OCI-LY3 (cell line): ENCODE measurements at regions not wholly inside any gene's neighbourhood (a gene's known extent, or its start where the extent isn't known, plus 50 kb on each side); places are given as distances from the start of the nearest gene placed in this dataset.

Experiments
- EZH2phosphoT487 ChIP-seq: fragments of 200-600 bp; shearing (Covaris generic); IDR thresholded peaks from 2 replicates; pipeline ENCODE4 v1.6.1; 2018; ENCODE audit warnings: antibody characterized with exemption, mixed run types, low read depth
- TF ChIP-seq, protein P1 (sequence below): fragments of 200-600, 300-600 bp; sonication (generic); IDR thresholded peaks from 2 replicates; pipeline ENCODE4 v1.5.1; 2014; ENCODE audit warnings: antibody characterized with exemption, low read length, low read depth

DNA sequence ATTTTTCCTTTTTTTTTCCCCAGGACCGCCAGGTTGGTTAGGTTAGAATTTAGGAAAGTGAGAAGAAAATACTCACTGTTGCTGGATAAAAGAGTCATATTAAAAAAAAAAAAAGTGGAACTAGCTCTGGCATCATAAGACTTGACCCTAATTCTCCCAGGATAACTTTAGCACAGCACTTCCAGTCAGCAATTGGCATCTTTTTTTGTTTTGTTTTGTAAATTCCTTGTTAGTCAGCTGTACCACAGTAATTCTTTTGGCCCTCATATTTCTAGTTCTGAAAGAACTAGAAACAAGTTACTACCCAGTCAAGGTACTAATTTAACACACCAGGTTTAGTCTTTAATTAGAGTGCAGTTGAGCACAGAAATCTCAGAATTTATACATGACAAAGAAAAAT, 873.5 kb upstream of the POU3F3 start:
- TF ChIP-seq, protein P1, sequence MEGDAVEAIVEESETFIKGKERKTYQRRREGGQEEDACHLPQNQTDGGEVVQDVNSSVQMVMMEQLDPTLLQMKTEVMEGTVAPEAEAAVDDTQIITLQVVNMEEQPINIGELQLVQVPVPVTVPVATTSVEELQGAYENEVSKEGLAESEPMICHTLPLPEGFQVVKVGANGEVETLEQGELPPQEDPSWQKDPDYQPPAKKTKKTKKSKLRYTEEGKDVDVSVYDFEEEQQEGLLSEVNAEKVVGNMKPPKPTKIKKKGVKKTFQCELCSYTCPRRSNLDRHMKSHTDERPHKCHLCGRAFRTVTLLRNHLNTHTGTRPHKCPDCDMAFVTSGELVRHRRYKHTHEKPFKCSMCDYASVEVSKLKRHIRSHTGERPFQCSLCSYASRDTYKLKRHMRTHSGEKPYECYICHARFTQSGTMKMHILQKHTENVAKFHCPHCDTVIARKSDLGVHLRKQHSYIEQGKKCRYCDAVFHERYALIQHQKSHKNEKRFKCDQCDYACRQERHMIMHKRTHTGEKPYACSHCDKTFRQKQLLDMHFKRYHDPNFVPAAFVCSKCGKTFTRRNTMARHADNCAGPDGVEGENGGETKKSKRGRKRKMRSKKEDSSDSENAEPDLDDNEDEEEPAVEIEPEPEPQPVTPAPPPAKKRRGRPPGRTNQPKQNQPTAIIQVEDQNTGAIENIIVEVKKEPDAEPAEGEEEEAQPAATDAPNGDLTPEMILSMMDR: no peak
- no peak for TF ChIP-seq EZH2phosphoT487
